HG02588 (cell line): ENCODE measurements at regions not wholly inside any gene's neighbourhood (a gene's known extent, or its start where the extent isn't known, plus 50 kb on each side); places are given as distances from the start of the nearest gene placed in this dataset.

Experiments used
- ATAC-seq: cut with Tn5 transposase; IDR thresholded peaks from one replicate; pipeline ENCODE4 v1.9.1; 2021; ENCODE audit warnings: mild to moderate bottlenecking, moderate library complexity; ENCODE audit not compliant: unreplicated experiment

GRCh38 chr14:61940666-61941420 lies 178.6 kb downstream of the SNAPC1 start:
- ATAC-seq, result no peak

GRCh38 chr14:61941421-61942150 lies 179.4 kb downstream of the SNAPC1 start:
- ATAC-seq, result no peak

DNA sequence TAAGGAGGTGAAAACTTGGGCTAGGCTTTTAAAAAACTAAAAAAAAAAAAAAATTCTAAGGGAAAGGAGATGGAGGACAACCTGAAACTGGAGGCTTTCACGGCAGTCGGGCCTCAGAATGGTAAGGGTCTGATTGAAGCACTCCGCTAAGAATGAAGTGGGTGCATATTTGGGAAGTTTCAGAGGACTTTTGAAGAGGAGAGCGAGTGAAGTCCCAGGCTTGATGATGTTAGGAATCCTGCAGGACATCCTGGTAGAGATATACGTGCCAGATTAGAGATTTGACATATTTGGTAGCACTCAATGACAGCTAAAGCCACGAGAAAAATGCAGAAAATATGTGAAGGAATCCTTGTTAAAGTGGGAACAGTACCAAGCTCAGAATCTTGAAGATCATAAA lies 186.2 kb downstream of the SNAPC1 start:
- no peak for ATAC-seq

DNA sequence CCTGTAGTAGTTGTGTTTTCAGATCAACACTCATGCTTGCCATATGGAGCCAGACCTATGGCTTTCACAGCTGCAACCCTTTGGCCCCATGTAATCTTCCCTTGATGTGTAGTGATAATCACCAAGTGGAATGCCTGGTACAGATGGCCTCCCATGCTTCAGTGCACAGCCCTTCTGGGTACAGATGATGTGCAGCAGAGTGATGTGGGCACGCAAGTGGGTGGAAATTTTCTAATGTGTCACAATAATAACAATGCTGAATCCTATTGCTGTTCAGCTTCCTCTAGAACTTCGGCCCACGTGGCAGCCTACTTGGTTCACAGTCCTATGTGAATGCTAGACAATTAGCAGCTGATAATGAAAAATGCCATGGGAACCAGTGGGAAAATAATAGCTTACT lies 188.1 kb downstream of the SNAPC1 start:
- no peak for ATAC-seq

GRCh38 chr14:61953602-61954001 lies 191.4 kb downstream of the SNAPC1 start:
- no peak for ATAC-seq

GRCh38 chr14:61954306-61954705 lies 192.1 kb downstream of the SNAPC1 start:
- ATAC-seq, result no peak

- ATAC-seq, result no peak
Observed at GRCh38 chr14:61956517-61956916, 194.3 kb downstream of the SNAPC1 start.

- no peak for ATAC-seq
Observed at GRCh38 chr14:61959348-61959747, 197.1 kb downstream of the SNAPC1 start.

DNA sequence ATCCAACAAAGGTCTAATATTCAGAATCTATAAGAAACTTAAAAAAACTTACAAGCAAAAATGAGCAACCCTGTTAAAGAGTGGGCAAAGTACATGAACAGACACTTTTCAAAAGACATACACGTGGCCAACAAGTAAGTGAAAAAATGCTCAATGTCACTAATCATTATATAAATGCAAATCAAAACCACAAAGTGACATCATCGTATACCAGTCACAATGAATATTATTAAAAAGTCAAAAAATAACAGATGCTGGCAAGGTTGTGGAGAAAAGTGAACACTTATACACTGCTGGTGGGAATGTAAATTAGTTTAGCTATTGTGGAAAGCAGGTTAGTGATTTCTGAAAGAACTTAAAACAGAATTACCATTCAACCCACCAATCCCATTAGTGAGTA lies 199.1 kb downstream of the SNAPC1 start:
- no peak for ATAC-seq

- no peak for ATAC-seq
Observed at GRCh38 chr14:61963926-61964325, 201.7 kb downstream of the SNAPC1 start.

GRCh38 chr14:61965030-61965745 lies 203.0 kb downstream of the SNAPC1 start:
- ATAC-seq, result no peak

DNA sequence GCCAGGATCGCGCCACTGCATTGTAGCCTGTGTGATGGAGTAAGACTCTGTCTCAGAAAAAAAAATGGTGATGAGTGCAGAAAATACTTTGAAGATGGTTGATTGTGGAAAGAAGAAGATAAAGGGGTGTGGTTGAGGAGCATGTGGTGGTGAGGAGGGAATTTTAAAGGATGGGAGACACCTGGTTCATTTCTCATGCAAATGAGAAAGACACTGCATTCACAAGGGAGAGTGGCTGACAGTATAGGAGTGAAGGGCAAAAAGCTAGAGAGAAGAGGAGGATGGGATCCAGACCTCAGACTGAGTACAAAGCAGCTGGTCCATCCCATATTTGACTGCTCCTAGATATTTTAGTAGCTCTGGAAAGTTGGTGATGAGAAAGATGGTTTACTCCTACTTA lies 206.0 kb downstream of the SNAPC1 start:
- ATAC-seq, result no peak

DNA sequence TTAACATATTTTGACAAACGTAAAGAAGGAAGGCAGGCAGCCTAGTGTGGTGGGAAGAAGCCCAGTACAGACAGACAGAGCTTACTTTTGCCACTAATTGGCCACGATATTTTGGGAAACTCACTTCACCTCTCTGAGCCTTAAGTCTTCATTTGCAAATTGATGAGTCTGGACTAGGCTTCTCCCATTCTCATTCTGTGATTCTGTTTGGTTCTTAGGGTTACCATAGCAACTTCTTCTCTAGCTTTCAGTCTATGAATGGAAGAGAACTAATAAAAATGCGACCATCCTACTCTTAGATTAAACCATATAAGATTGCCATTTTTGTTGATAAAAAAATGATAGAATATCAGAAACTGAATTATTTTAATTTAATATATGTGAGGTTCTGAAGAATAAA lies 210.5 kb downstream of the SNAPC1 start:
- ATAC-seq, result no peak

DNA sequence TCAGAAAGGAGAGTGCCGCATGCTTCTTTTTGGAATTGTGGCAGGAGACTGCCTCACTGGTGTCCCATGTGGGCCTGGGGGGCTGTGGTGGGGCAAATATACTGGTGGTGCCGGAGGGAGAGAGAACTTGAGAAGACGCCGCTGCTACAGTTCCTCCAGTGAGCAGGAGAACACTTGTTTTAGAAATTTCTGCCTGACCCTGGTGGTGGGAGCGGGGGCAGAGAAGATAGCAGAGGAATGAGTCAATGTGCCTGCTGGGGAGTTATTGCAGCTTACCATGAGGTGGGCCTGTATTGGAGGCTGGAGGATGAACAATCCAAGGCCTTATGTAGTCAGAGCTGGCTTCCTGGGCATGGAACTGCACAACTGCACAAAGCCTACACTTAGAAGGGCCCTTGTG lies 211.8 kb downstream of the SNAPC1 start:
- ATAC-seq, result no peak

DNA sequence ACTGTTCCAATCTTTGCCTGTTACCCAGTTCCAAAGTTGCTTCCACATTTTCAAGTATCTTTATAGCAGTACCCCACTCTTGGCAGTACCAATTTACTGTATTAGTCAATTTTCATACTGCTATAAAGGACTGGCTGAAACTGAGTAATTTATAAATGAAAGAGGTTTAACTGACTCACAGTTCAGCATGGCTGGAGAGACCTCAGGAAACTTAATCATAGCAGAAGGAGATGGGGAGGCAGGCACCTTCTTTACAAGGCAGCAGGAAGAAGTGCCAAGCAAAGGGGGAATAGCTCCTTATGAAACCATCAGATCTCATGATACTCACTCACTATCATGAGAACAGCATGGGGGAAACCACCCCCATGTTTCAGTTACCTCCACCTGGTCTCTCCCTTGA lies 215.0 kb downstream of the SNAPC1 start:
- no peak for ATAC-seq

GRCh38 chr14:61988240-61988639 lies 226.0 kb downstream of the SNAPC1 start:
- no peak for ATAC-seq

- no peak for ATAC-seq
Observed at GRCh38 chr14:61992139-61992538, 229.9 kb downstream of the SNAPC1 start.

DNA sequence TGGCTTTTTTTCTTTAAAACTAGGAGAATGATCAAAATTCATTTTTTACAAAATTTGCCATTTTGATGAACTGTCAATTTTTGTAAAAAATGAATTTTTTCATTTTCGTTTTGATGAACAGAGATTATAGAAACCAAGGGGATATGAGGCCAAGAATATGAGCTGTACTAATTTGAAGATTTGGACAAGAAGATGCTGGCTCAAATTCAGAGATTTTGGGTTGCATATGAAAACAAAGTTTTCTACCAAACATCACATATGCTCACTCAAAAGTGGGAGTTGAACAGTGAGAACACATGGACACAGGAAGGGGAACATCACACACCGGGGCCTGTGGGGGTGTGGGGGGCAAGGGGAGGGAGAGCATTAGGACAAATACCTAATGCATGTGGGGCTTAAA lies 230.7 kb downstream of the SNAPC1 start:
- ATAC-seq, result no peak

DNA sequence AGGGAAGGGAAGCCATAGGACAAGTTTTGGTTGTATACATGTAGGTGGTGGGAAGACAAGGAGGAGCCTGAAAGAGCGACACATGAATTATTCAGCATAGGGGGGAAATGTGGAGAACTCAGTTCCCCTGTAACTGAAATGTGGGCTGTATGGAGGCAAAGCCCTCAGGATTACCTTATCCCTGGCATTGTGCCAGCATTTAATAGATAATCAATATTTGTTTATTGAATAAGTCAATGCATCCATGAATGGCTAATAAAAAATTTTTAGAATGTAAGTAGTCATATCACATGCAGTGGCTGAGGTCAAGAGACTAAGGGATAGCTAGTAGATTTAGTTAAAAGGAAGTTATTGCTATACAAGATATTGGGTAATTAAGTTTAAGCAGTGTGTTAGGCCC lies 232.4 kb downstream of the SNAPC1 start:
- no peak for ATAC-seq

DNA sequence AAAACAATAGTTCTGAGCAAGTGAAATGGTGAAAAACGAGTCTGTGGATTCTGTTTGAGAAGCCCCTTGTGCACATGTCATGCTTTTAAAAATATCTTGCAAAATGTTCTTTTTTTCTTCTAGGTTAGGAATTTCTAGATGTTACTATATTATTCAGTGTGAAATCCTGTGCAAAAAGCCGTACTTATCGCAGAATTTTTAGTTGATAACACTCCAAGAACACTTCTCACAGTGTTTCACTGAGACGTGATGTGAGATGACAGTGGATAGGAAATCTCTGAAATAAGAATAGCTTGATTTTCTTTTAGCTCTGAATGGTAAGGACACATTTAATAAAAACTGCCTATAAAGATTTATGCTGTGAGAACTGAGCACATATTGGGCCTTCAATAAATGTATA lies 234.5 kb downstream of the SNAPC1 start:
- ATAC-seq, result no peak

DNA sequence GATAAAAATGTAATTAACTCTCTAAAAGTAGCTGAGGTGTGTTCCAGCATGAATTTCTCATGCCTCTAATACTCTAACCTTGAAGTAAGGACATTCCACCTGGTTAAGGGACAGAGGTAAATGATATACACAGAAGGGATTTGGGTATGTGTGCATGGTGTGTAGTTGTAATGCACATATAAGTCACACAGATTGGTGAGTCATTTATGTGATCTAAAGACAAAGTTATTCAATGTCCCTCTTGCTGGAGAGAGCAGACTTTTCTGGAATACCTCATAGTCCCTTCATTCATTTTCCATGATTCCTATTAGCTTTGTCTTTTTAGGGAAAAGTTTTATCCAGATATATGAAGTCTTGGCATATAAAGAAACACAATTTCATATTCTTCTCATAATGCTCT lies 234.9 kb downstream of the SNAPC1 start:
- no peak for ATAC-seq

DNA sequence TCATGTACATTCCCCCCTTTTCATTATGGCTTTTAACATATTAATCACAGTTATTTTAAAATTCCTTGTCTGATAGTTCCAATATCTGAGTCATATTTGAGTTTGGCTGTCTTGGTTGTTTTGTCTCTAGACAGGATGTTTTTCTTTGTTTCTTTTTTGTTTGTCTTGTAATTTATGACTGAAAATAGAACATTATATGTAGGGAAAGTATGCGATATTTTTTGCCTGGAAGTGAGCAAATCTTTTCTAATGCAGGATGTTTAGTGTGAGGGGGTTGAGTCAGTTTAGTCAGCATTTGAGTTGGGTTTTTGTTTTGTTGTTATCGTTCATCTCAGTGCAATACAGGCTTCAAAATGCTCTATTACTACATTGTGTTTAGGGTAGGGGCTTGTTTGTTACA lies 239.7 kb downstream of the SNAPC1 start:
- no peak for ATAC-seq
